ENCODE measurements at regions not wholly inside any gene's neighbourhood (a gene's known extent, or its start where the extent isn't known, plus 50 kb on each side); places are given as distances from the start of the nearest gene placed in this dataset.

- no peak for TF ChIP-seq TAF1 (IDR thresholded peaks at IDR 0.05; ENCODE audit: borderline replicate concordance, insufficient read depth, low read length)
- TF ChIP-seq, protein P1, sequence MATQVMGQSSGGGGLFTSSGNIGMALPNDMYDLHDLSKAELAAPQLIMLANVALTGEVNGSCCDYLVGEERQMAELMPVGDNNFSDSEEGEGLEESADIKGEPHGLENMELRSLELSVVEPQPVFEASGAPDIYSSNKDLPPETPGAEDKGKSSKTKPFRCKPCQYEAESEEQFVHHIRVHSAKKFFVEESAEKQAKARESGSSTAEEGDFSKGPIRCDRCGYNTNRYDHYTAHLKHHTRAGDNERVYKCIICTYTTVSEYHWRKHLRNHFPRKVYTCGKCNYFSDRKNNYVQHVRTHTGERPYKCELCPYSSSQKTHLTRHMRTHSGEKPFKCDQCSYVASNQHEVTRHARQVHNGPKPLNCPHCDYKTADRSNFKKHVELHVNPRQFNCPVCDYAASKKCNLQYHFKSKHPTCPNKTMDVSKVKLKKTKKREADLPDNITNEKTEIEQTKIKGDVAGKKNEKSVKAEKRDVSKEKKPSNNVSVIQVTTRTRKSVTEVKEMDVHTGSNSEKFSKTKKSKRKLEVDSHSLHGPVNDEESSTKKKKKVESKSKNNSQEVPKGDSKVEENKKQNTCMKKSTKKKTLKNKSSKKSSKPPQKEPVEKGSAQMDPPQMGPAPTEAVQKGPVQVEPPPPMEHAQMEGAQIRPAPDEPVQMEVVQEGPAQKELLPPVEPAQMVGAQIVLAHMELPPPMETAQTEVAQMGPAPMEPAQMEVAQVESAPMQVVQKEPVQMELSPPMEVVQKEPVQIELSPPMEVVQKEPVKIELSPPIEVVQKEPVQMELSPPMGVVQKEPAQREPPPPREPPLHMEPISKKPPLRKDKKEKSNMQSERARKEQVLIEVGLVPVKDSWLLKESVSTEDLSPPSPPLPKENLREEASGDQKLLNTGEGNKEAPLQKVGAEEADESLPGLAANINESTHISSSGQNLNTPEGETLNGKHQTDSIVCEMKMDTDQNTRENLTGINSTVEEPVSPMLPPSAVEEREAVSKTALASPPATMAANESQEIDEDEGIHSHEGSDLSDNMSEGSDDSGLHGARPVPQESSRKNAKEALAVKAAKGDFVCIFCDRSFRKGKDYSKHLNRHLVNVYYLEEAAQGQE (IDR thresholded peaks at IDR 0.05; ENCODE audit: insufficient read depth in 1 of 2, low read depth in 2 of 2, low read length in 2 of 2): no peak
- TF ChIP-seq SIN3A (IDR thresholded peaks at IDR 0.05; ENCODE audit: borderline replicate concordance, insufficient read depth, low read length): no peak
- TF ChIP-seq FOXP2 (optimal IDR thresholded peaks at IDR 0.05; ENCODE audit: borderline replicate concordance, extremely low read depth, extremely low read length, insufficient read depth): no peak
- TF ChIP-seq POLR2AphosphoS5 (IDR thresholded peaks at IDR 0.05; ENCODE audit: low read depth, low read length): no peak
Observed at GRCh38 chr6:836276-836853, 143.4 kb upstream of the EXOC2 start.

DNA sequence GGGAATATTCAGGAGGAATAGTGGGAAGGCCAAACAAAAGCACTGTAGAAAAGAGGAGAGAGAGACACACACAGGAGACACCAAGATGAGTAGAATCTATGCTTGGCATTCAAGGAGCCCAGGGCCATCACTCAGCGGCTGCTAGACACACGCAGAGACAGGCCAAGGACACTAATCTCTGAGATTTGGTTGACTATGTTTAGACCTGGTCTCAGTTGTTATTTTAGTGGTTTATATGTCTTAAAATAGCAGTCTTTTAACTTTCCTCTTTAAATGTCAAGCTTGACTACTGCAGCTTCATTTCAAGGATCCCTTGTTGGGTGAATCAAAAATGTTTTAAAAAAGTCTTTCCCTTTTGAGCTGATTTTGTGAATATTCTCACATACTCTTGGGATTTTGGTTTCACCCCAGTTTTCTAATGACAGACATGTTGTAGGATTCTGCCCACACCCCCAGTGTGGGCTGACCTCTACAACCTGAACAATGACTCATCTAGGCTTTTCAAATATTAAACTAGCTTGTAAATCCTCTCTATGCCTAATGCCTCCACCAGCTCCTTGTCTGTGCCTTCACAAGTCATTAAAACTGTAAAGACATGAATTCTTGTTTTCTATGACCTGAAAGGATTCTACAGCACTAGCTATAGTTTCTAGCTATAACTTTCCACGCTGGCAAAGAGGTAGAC, 142.7 kb upstream of the EXOC2 start:
- TF ChIP-seq SIN3A (IDR thresholded peaks at IDR 0.05; ENCODE audit: borderline replicate concordance, insufficient read depth, low read length) (no peak), POLR2AphosphoS5 (IDR thresholded peaks at IDR 0.05; ENCODE audit: low read depth, low read length) (no peak), FOXP2 (optimal IDR thresholded peaks at IDR 0.05; ENCODE audit: borderline replicate concordance, extremely low read depth, extremely low read length, insufficient read depth) (no peak), TAF1 (IDR thresholded peaks at IDR 0.05; ENCODE audit: borderline replicate concordance, insufficient read depth, low read length) (no peak)
- TF ChIP-seq, protein P1 (IDR thresholded peaks at IDR 0.05; ENCODE audit: insufficient read depth in 1 of 2, low read depth in 2 of 2, low read length in 2 of 2): no peak

- TF ChIP-seq FOXP2 (optimal IDR thresholded peaks at IDR 0.05; ENCODE audit: borderline replicate concordance, extremely low read depth, extremely low read length, insufficient read depth): no peak
- TF ChIP-seq TAF1 (IDR thresholded peaks at IDR 0.05; ENCODE audit: borderline replicate concordance, insufficient read depth, low read length): no peak
- no peak for TF ChIP-seq POLR2AphosphoS5 (IDR thresholded peaks at IDR 0.05; ENCODE audit: low read depth, low read length)
- TF ChIP-seq SIN3A (IDR thresholded peaks at IDR 0.05; ENCODE audit: borderline replicate concordance, insufficient read depth, low read length): no peak
- TF ChIP-seq, protein P1 (IDR thresholded peaks at IDR 0.05; ENCODE audit: insufficient read depth in 1 of 2, low read depth in 2 of 2, low read length in 2 of 2): no peak
Observed at GRCh38 chr6:834866-835265, 141.9 kb upstream of the EXOC2 start.

- no peak for TF ChIP-seq SIN3A (IDR thresholded peaks at IDR 0.05; ENCODE audit: borderline replicate concordance, insufficient read depth, low read length)
- no peak for TF ChIP-seq TAF1 (IDR thresholded peaks at IDR 0.05; ENCODE audit: borderline replicate concordance, insufficient read depth, low read length)
- TF ChIP-seq, protein P1 (IDR thresholded peaks at IDR 0.05; ENCODE audit: insufficient read depth in 1 of 2, low read depth in 2 of 2, low read length in 2 of 2): no peak
- no peak for TF ChIP-seq FOXP2 (optimal IDR thresholded peaks at IDR 0.05; ENCODE audit: borderline replicate concordance, extremely low read depth, extremely low read length, insufficient read depth)
- TF ChIP-seq POLR2AphosphoS5 (IDR thresholded peaks at IDR 0.05; ENCODE audit: low read depth, low read length): no peak
Observed at GRCh38 chr6:834190-834589, 141.3 kb upstream of the EXOC2 start.
